DND-41 (cell line): ENCODE measurements at regions not wholly inside any gene's neighbourhood (a gene's known extent, or its start where the extent isn't known, plus 50 kb on each side); places are given as distances from the start of the nearest gene placed in this dataset.
A peak's percentile ranks its signal among the peaks of the same experiment; 100 is the strongest.

Experiments used
- ATAC-seq: fragments of 200-7000 bp; cut with Tn5 transposase; 3 replicates; pipeline ENCODE4 v1.9.1; 2021; ENCODE audit warnings: low read depth; ENCODE audit not compliant: insufficient read depth
- DNase-seq: peaks from one replicate; pipeline ENCODE4 v3.0.0-alpha.2; 2020
- H2AFZ ChIP-seq: 2 replicates; pipeline ENCODE4 v1.6.0; 2012; ENCODE audit warnings: low read depth, low read length
- H3K27ac ChIP-seq: 2 replicates; pipeline ENCODE4 v1.5.1; 2012; ENCODE audit warnings: low read length, inconsistent platforms
- H3K27me3 ChIP-seq: fragments of 200-600 bp; sonication (generic); 2 replicates; pipeline ENCODE4 v1.6.0; 2012; ENCODE audit warnings: low read length, mild to moderate bottlenecking, inconsistent platforms; ENCODE audit not compliant: insufficient read depth, poor library complexity
- H3K36me3 ChIP-seq: 2 replicates; pipeline ENCODE4 v1.5.1; 2012; ENCODE audit warnings: low read length, inconsistent platforms; ENCODE audit not compliant: insufficient read depth
- H3K4me1 ChIP-seq: 2 replicates; pipeline ENCODE4 v1.5.1; 2012; ENCODE audit warnings: mild to moderate bottlenecking, low read length; ENCODE audit not compliant: insufficient read depth
- H3K4me2 ChIP-seq: 2 replicates; pipeline ENCODE4 v1.6.0; 2012; ENCODE audit warnings: mild to moderate bottlenecking, moderate library complexity, low read length, inconsistent platforms; ENCODE audit not compliant: insufficient read depth
- H3K4me3 ChIP-seq, 2 experiments: fragments of 200-600 bp in 1 of 2; shearing (Covaris generic) in 1 of 2; 2 replicates each; pipeline ENCODE4 v1.5.1; 2012 to 2016; ENCODE audit warnings: inconsistent platforms in 2 of 2, low read length in 2 of 2, mild to moderate bottlenecking in 2 of 2, low read depth in 1 of 2, moderate library complexity in 1 of 2
- H3K79me2 ChIP-seq: 2 replicates; pipeline ENCODE4 v1.6.0; 2012; ENCODE audit warnings: low read length, inconsistent platforms; ENCODE audit not compliant: insufficient read depth
- H3K9ac ChIP-seq: 2 replicates; pipeline ENCODE4 v1.6.0; 2012; ENCODE audit warnings: low read depth, mild to moderate bottlenecking, inconsistent platforms, low read length, moderate library complexity
- H3K9me3 ChIP-seq: 2 replicates; pipeline ENCODE4 v1.5.1; 2012; ENCODE audit warnings: low read length, moderate library complexity, mild to moderate bottlenecking, inconsistent platforms; ENCODE audit not compliant: insufficient read depth, severe bottlenecking
- H4K20me1 ChIP-seq: 2 replicates; pipeline ENCODE4 v1.6.0; 2012; ENCODE audit warnings: low read length; ENCODE audit not compliant: insufficient read depth
- EZH2 ChIP-seq: IDR thresholded peaks from 3 replicates; pipeline ENCODE4 v1.6.1; 2012; ENCODE audit warnings: borderline replicate concordance, low read depth, mild to moderate bottlenecking, moderate library complexity, low read length, inconsistent platforms; ENCODE audit not compliant: severe bottlenecking
- TF ChIP-seq, protein P1 (sequence below): IDR thresholded peaks from 2 replicates; pipeline ENCODE4 v1.5.1; 2012; ENCODE audit warnings: borderline replicate concordance, low read length, moderate library complexity, mild to moderate bottlenecking; ENCODE audit not compliant: poor library complexity, severe bottlenecking; ENCODE audit errors: extremely low read depth

DNA sequence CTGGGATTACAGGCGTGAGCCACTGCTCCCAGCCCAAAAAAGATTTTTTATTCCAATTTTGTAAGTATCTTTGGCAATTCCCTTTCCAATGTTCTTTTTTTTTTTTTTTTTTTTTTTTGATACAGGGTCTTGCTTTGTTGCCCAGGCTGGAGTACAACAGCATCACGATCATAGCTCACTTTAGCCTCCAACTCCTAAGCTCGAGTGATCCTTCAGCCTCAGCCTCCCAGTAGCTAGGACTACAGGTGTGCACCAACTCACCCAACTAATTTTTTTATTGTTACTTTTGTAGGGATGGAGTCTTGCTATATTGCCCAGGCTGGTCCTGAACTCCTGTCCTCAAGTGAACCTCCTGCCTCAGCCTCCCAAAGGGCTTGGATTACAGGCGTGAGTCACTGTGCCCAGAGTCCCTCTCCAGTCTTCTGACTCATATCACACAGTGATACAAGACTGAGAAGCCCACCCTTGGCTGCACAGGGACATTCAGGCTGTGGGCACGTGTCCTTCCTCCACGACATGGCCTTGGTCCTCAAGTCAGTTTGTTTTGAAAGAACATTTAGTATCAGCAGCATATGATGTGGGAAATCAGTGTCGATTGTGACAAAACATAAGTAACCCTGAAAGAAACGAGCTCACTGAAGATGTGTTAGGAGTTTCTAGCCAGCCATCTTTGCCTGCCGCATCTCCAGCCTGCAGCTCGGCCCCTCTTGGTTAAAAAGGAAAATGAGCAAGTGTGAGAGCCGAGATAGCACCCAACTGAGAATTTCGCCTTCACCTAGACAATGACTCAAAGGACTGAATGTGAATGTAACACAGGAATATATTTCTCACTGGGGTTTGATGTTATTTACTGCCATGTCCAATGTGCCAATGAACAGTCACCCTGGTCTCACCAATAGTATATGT is 175.5 kb downstream of the MN1 start:
- TF ChIP-seq, protein P1, sequence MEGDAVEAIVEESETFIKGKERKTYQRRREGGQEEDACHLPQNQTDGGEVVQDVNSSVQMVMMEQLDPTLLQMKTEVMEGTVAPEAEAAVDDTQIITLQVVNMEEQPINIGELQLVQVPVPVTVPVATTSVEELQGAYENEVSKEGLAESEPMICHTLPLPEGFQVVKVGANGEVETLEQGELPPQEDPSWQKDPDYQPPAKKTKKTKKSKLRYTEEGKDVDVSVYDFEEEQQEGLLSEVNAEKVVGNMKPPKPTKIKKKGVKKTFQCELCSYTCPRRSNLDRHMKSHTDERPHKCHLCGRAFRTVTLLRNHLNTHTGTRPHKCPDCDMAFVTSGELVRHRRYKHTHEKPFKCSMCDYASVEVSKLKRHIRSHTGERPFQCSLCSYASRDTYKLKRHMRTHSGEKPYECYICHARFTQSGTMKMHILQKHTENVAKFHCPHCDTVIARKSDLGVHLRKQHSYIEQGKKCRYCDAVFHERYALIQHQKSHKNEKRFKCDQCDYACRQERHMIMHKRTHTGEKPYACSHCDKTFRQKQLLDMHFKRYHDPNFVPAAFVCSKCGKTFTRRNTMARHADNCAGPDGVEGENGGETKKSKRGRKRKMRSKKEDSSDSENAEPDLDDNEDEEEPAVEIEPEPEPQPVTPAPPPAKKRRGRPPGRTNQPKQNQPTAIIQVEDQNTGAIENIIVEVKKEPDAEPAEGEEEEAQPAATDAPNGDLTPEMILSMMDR: no peak
- no peak for TF ChIP-seq EZH2
- ATAC-seq: no peak
- Histone ChIP-seq H4K20me1 (0 out of 2 replicates have a peak, but pooled peaks cover 3% of the 10 kb centered on the region), H3K4me2 (no peak overlapping the region), H3K9ac (no peak overlapping the region), H3K27me3 (no peaks in the 10 kb centered on the region), H2AFZ (no peak overlapping the region), H3K4me1 (no peaks in the 10 kb centered on the region), H3K9me3 (no peaks in the 10 kb centered on the region), H3K4me3 (no peak overlapping the region), H3K27ac (no peak overlapping the region), H3K79me2 (no peaks in the 10 kb centered on the region), H3K36me3 (no peaks in the 10 kb centered on the region)
- DNase-seq: no peak

- Histone ChIP-seq H3K9ac (no peak overlapping the region), H3K4me3 (no peak overlapping the region), H3K27ac (no peak overlapping the region), H3K4me2 (no peak overlapping the region), H3K27me3 (no peaks in the 10 kb centered on the region), H3K79me2 (no peaks in the 10 kb centered on the region), H3K4me1 (no peaks in the 10 kb centered on the region), H3K9me3 (no peaks in the 10 kb centered on the region), H2AFZ (no peak overlapping the region), H4K20me1 (0 out of 2 replicates have a peak, but pooled peaks cover 3% of the 10 kb centered on the region), H3K36me3 (no peaks in the 10 kb centered on the region)
- DNase-seq (no peak), ATAC-seq (no peak)
- TF ChIP-seq, protein P1: no peak
- no peak for TF ChIP-seq EZH2
Observed at GRCh38 chr22:27626675-27627443, 174.7 kb downstream of the MN1 start.

- Histone ChIP-seq H4K20me1 (0 out of 2 replicates have a peak, but pooled peaks cover 3% of the 10 kb centered on the region), H3K9ac (no peak overlapping the region), H2AFZ (no peak overlapping the region), H3K9me3 (no peaks in the 10 kb centered on the region), H3K27ac (no peak overlapping the region), H3K4me3 (no peak overlapping the region), H3K79me2 (no peaks in the 10 kb centered on the region), H3K27me3 (no peaks in the 10 kb centered on the region), H3K36me3 (no peaks in the 10 kb centered on the region), H3K4me1 (no peaks in the 10 kb centered on the region), H3K4me2 (no peak overlapping the region)
- ATAC-seq: no peak
- no peak for DNase-seq
- TF ChIP-seq EZH2: no peak
- TF ChIP-seq, protein P1: peak; percentile 22
Observed at GRCh38 chr22:27627444-27627833, 174.1 kb downstream of the MN1 start.
